IPS-NIHi7 (cell line): ENCODE measurements at regions not wholly inside any gene's neighbourhood (a gene's known extent, or its start where the extent isn't known, plus 50 kb on each side); places are given as distances from the start of the nearest gene placed in this dataset.

Experiments
- DNase-seq: peaks from one replicate; pipeline ENCODE4 v3.0.0; 2012; ENCODE audit warnings: mixed read lengths; ENCODE audit errors: extremely low spot score

- DNase-seq: no peak
Observed at GRCh38 chr3:176795891-176796290, 401.4 kb downstream of the TBL1XR1 start.

GRCh38 chr3:176794406-176794805 lies 402.9 kb downstream of the TBL1XR1 start:
- DNase-seq: no peak

GRCh38 chr3:176789947-176790346 lies 407.3 kb downstream of the TBL1XR1 start:
- no peak for DNase-seq

GRCh38 chr3:176789281-176789705 lies 408.0 kb downstream of the TBL1XR1 start:
- no peak for DNase-seq

- DNase-seq: no peak
Observed at GRCh38 chr3:176787506-176787905, 409.8 kb downstream of the TBL1XR1 start.

- DNase-seq: no peak
Observed at GRCh38 chr3:176785171-176785570, 412.1 kb downstream of the TBL1XR1 start.

- no peak for DNase-seq
Observed at GRCh38 chr3:176780766-176781165, 416.5 kb downstream of the TBL1XR1 start.

- DNase-seq: no peak
Observed at GRCh38 chr3:176776622-176777175, 420.6 kb downstream of the TBL1XR1 start.

GRCh38 chr3:176769547-176770190 lies 427.6 kb downstream of the TBL1XR1 start:
- DNase-seq: no peak

GRCh38 chr3:176767385-176767784 lies 429.9 kb downstream of the TBL1XR1 start:
- DNase-seq: no peak

- DNase-seq: no peak
Observed at GRCh38 chr3:176766862-176767261, 430.4 kb downstream of the TBL1XR1 start.

- DNase-seq: no peak
Observed at GRCh38 chr3:176765382-176765900, 431.8 kb downstream of the TBL1XR1 start.

- no peak for DNase-seq
Observed at GRCh38 chr3:176759815-176760506, 437.3 kb downstream of the TBL1XR1 start.

GRCh38 chr3:176757429-176757828 lies 439.9 kb downstream of the TBL1XR1 start:
- no peak for DNase-seq

GRCh38 chr3:176755977-176756376 lies 441.3 kb downstream of the TBL1XR1 start:
- DNase-seq: no peak

GRCh38 chr3:176755552-176755951 lies 441.7 kb downstream of the TBL1XR1 start:
- DNase-seq: no peak

- DNase-seq: no peak
Observed at GRCh38 chr3:176741664-176742047, 455.6 kb downstream of the TBL1XR1 start.

GRCh38 chr3:176740906-176741663 lies 456.2 kb downstream of the TBL1XR1 start:
- peak; percentile 21 for DNase-seq

- DNase-seq: no peak
Observed at GRCh38 chr3:176739159-176739558, 458.1 kb downstream of the TBL1XR1 start.

- DNase-seq: no peak
Observed at GRCh38 chr3:176737480-176738110, 459.7 kb downstream of the TBL1XR1 start.

GRCh38 chr3:176734146-176734545 lies 463.1 kb downstream of the TBL1XR1 start:
- DNase-seq: peak; percentile 66

- no peak for DNase-seq
Observed at GRCh38 chr3:176724394-176724759, 472.9 kb downstream of the TBL1XR1 start.
